GM18867 (cell line): ENCODE measurements at regions not wholly inside any gene's neighbourhood (a gene's known extent, or its start where the extent isn't known, plus 50 kb on each side); places are given as distances from the start of the nearest gene placed in this dataset.
"Not testable (repeated sequence)": the region's sequence is repeated elsewhere in the genome, so short reads cannot be mapped to it uniquely, and the experiment has no call there.

Experiments
- ATAC-seq: cut with Tn5 transposase; IDR thresholded peaks from one replicate; pipeline ENCODE4 v1.9.1; 2021; ENCODE audit warnings: mild to moderate bottlenecking, moderate library complexity; ENCODE audit not compliant: unreplicated experiment

- no peak for ATAC-seq
Observed at GRCh38 chr21:39006571-39007311, 176.5 kb downstream of the PSMG1 start.

DNA sequence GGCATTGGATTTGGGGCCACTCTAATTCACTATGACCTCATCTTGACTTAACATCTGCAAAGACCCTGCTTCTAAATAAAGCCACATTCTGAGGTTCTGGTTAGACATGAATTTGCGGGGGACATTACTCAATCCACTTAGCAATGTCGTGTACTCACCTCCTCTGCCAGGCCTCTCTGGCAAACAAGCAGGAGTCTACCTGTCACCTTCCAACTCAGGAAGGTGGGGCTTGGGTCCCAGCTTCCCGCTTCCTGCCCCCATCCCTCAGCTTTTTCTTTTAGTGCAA, 177.8 kb downstream of the PSMG1 start:
- no peak for ATAC-seq

GRCh38 chr21:39004634-39005501, 178.4 kb downstream of the PSMG1 start:
- no peak for ATAC-seq

GRCh38 chr21:39003982-39004633, 179.1 kb downstream of the PSMG1 start:
- ATAC-seq, result no peak

- ATAC-seq, result no peak
Observed at GRCh38 chr21:39001341-39001740, 181.9 kb downstream of the PSMG1 start.

DNA sequence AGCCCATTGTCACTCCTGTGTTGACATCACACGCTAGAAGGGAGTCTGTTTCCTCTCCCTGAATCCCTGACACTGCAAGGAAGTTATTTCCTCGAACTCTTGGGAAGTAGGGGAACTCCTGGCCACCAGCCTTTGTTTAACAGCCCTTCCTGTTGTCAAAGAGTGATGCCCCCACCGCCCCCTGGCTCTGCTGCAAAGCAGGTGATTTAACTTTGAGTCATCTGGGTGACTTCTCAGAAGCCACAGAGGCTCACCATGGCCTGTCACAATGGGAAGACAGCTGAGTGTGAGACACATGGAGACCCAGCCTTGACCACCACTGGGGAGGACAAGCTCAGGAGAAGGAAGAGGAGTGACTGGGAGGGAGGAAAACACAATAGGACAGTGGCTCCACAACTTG, 182.8 kb downstream of the PSMG1 start:
- no peak for ATAC-seq

- no peak for ATAC-seq
Observed at GRCh38 chr21:38999161-38999560, 184.1 kb downstream of the PSMG1 start.

DNA sequence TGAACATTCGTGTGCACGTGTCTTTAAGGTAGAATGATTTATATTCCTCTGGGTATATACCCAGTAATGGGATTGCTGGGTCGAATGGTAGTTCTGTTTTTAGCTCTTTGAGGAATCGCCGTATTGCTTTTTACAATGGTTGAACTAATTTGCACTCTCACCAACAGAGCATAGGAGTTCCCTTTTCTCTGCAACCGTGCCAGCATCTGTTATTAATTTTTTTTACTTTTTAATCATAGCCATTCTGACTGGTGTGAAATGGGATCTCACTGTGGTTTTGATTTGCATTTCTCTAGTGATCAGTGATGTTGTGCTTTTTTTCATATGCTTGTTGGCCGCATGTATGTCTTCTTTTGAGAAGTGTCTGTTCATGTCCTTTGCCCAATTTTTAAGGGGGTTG, 185.0 kb downstream of the PSMG1 start:
- ATAC-seq, result not testable (repeated sequence)

DNA sequence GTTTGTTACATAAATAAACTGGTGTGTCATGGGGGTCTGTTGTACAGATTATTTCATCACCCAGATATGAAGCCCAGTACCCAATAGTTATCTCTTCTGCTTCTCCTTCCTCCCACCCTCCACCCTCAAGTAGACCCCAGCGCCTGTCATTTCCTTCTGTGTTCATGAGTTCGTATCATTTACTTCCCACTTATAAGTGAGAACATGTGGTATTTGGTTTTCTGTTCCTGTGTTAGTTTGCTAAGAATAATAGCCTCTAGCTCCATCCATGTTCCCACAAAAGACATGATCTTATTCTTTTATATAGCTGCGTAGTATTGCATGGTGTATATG, 185.4 kb downstream of the PSMG1 start:
- ATAC-seq, result not testable (repeated sequence)

DNA sequence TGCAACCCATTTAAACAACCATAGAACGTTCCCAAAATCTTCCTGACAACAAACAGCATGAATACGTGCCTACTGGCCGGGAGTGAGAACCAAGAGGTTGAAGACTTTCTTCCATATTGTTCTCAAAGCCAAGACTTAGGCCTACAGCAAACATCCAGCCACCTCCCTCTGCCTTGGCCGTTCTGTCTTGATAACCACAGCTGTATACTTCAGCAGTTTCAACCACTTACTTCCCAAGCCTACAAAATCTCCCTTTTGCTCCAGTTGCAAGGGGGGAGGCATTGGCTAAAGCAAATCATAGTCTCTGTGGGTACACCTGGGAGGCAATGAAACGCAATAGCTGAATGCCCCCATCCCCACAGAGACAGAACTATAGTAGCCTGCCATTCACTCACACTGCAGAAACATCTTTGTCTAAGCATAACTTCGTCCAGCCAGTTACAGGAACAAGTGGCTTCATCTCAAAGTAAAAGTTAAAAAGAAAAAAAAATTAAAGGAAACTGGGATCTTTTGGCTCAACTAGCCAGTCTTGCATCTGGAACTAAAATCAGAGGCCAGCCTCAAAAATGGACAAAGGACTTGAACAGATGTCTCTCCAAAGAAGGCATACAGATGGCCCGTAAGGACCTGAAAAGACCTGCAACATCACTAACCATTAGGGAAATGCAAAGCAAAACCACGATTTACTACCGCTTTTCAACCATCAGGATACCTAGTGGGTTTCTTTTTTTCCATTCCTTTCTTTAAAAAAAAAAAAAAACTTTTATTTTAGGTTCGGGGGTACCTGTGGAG, 186.0 kb downstream of the PSMG1 start:
- ATAC-seq, result no peak

DNA sequence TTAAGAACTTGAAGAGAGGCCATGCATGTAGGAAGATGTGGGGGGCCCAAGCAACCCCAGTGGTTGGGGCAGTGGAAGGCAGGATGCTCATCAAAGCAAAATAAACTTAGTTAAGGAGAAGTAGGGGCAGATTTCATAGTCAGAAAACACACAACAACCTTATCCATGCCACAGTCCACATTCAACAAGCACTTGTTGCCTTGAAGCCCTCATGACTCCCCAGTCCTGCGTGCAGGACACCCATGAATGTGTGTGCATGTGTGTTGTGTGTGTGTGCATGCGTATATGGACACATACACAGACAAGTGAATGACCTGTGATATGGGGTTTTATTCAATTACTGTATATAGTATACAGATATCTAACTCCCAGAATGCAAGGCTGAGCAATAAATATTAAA, 186.9 kb downstream of the PSMG1 start:
- ATAC-seq, result no peak

GRCh38 chr21:38995731-38996130, 187.5 kb downstream of the PSMG1 start:
- ATAC-seq, result no peak

DNA sequence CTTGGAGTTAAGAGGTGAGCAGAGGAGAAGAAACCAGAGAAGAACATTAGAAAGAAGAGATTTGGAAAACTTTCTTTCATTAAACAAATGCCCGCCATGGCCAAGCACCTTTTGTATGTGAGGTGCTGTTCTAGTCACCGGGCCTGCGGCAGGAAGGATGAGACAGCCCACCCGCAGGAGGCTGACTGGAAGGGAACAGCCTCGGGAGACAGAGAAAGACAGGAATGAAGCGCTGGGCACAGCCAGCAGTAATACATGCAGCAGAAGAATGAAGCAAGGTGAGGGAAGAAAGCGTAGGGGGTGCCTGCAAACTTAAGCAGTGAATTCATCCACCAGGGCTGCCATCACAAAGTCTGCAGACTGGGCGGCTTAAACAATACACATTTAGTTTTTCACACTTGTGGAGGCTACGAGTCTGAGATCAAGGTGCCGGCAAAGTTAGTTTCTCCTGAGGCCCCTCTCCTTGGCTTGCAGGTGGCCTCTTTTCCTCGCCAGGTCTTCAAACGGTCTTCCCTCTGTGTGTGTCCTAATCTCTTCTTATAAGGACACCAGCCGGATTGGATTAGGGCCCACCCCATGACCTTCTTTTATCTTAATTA, 188.1 kb downstream of the PSMG1 start:
- no peak for ATAC-seq

DNA sequence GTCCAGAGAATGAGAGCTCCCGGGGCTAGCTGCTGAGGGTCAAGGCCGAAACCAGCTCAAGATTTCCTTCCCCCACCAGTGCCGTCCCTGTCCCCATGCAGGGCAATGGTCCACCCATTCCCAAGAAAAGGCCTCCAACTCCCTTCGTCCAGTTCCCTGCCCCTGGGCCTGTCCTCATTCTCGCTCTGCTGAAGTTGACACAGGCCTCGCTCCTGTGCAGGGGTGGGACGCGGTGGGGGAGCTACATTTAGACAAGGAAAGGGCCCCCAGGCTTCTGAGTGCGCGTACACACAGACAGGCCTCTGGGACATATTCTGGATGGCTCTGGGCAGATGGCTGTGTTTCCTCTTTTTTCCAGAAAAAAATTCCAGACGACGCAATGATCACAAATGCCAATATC, 188.3 kb downstream of the ETS2 start:
- no peak for ATAC-seq

- no peak for ATAC-seq
Observed at GRCh38 chr21:38993561-38993960, 187.8 kb downstream of the ETS2 start.

- ATAC-seq, result no peak
Observed at GRCh38 chr21:38992737-38993136, 187.0 kb downstream of the ETS2 start.

DNA sequence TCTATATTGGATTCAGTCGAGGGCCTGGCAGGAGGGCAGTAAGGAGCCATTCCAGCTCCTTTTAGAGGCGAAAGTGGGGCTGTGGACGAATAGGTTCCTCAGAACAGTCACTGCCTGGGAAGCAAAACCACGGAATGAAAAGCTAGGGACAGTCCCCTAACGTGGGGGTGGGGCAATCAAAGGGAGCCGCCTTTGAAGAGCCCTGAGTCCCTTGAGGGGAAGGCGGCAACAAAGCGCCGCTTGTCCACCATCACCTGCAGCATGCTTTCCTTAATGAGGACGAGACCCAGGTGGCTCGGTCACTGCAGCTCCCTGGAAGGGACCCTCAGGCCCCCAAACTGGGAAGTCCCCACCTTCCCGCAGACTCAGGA, 184.7 kb downstream of the ETS2 start:
- ATAC-seq, result no peak

DNA sequence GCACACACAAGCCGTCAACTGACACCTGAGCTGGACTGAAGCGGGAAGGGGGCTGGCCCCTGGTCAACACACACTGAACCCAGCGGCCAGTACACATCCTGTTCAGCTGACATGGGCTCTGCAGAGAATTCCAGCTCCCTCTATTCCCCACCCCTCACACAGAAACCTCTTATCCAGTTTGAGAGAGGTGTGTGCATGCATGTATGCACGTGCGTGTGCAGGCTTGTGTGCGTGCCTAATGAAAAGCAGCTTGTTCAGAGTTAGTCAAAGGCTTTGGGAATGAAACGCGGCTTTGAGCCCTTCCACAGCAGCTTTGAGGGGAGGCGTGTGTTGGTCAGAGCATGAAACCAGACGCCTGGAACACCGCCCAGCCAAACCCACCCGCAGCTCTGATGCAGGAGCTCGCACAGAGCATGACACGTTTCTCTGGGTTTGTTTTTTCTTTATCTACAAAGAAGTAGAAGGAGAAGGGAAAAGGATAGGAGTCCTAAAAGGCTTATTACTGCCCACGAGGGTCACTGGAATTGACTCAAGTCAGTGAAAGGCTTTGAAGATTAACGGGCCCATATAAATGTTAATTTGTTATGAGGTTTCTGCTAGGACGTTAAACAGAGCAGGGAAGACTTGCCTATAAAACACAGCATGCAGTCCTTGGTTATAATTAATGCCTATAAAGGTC, 184.2 kb downstream of the ETS2 start:
- ATAC-seq, result no peak

GRCh38 chr21:38989379-38989744, 183.6 kb downstream of the ETS2 start:
- no peak for ATAC-seq
